CD4-positive, alpha-beta T cell treated with Interleukin-2 at 100 ng/mL for 4 hours (primary cell): ENCODE measurements at regions not wholly inside any gene's neighbourhood (a gene's known extent, or its start where the extent isn't known, plus 50 kb on each side); places are given as distances from the start of the nearest gene placed in this dataset.

Experiments
- DNase-seq: peaks from one replicate; pipeline ENCODE4 v3.0.0-alpha.2; 2020; ENCODE audit warnings: low spot score

DNA sequence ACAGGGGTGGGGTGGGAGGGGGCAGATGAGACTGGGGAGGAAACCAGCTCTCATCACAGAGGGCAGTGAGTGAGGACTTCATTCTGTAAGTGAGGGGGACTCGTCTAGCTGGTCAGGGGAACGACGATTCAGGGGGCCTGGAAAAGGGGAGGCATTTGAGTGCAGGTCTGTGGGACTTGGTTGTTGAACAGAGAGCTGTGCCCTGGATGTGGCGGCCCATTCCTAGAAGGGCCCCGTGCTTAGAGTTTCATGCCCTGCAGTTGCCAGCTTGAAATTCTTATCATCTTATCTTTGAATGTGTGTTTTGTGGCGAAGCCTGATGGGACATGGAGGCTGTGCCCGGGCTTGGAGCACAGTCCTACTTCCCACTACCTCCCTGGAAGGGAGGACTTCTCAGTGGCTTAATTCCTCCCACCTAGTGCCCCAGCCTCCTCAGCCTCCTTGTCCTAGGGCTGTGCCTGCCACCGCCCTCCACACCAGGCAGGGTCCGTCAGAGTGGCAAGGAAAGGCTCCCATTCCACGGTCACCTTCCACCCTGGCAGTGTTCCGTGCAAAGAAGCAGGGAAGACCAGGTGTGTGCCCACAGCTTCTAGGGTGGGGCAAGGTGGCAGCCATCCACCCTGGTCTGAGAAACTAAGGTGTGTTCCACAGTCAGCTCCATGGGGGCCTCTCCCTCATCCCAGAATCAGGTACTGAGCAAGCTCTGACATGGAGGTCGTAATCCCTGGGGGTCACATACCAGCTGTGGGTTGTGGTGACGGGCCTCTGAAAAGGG is 59.7 kb upstream of the LMO1 start:
- no peak for DNase-seq

DNA sequence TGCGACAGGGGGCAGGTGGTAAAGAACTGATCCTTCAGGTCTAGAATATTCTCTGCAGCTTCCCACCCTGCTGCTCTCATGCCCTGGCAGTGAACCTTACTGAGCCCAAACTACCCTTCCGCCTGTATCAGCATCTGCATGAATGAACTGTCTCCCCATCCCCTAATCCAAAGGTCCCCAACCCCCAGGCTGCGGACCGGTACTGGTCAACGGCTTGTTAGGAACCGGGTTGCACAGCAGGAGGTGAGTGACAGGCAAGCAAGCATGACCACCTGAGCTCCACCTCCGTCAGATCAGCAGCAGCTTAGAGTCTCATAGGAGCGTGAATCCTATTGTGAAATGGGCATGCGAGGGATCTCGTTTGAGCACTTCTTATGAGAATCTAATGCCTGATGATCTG is 58.2 kb upstream of the LMO1 start:
- no peak for DNase-seq

DNA sequence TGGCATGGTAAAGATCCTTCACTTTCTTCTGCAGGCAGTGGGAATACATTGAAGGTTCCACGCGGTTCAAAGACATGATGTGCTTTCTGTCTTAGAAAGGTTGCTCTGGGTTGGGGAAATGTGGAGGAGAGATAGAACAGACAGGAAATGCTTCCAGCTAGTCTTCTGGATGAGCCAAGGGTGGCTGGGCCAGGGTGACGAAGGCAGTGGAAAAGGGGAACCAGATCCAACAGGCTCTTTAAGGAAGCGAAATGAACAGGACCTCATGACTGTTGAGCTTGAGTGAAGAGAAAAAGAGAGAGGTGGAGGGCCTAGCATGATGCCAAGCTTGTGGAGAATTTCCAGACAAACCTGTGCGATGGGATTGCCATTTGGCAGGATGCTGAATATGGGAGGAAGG is 56.4 kb upstream of the LMO1 start:
- no peak for DNase-seq

- DNase-seq, result no peak
These were observed 54.9 kb upstream of the LMO1 start for GRCh38 chr11:8318536-8318935.

GRCh38 chr11:8317159-8317558 is 53.5 kb upstream of the LMO1 start:
- no peak for DNase-seq

DNA sequence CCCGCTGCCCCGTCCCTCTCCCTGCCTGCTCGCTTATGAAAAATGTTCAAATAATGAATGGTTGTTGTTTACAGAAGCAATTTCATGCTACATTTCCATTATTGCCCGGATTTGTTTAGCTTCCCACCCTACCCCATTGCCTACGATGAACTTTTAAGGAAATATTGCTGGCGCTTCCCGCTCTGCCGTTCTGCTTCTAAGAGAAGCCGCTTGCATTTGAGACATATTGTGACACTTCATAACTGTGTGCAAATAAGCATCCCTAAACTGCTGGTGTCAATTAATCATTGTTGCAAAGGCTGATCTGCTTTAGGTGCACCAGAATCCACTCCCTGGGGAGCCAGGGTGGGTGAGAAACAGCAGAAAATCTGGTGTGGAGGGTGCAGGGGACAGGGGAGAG is 52.3 kb upstream of the LMO1 start:
- no peak for DNase-seq

DNA sequence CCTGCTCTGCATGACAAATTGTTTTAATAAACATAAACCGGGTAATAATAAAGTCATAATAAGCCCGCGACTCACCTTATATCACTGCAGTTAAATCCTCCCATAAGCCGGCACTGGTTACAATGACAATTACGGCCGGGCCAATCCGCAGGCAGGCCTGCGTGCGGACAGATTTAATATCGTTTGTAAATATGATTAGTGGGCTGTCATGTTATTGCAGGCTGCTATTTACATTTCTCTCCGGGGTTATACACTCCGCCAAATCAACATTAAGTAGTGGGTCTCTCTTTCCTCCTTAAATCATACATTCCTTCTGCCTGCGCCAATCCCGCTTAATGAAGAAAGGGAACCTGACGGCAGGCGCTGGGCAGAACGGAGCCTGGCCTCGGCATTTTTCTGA is 51.8 kb upstream of the LMO1 start:
- no peak for DNase-seq

GRCh38 chr11:8314916-8315315 is 51.2 kb upstream of the LMO1 start:
- no peak for DNase-seq

DNA sequence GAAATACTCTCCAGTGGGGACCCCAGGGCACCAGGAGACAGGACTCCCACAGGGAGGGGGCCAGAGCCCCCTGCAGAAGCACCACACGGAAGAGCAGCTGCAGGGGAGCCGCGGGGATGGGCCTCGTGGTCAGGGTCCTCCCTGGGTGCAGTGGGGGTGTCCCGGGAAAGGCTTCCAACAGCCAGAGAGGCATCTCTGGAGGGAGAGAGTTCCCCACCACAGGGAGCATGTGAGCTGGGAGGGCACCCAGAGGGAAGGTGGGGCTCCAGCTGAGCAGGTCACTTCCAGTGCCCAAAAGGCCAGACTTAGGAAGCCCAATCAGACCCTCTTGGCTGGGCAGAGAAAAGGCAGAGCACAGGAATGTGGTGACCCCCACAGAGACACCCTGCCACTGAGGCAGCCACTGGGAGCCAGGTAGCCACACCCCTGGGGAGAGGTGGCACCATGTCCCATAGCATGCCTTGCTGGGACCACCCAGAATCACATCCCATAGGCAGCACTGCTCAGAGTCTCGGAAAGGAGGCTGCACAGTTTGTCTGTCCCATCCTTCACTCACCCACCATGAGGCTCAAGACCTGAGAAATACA is 49.9 kb upstream of the LMO1 start:
- DNase-seq, result no peak
